ENCODE measurements at regions not wholly inside any gene's neighbourhood (a gene's known extent, or its start where the extent isn't known, plus 50 kb on each side); places are given as distances from the start of the nearest gene placed in this dataset.
"Not testable (repeated sequence)": the region's sequence is repeated elsewhere in the genome, so short reads cannot be mapped to it uniquely, and the experiment has no call there.

- no peak for DNase-seq (ENCODE audit: low read depth, low spot score)
Observed at GRCh38 chr2:184072470-184072869, 525.9 kb upstream of the ZNF804A start.

- DNase-seq (ENCODE audit: low read depth, low spot score), result no peak
Observed at GRCh38 chr2:184078496-184078895, 519.8 kb upstream of the ZNF804A start.

- DNase-seq (ENCODE audit: low read depth, low spot score), result no peak
Observed at GRCh38 chr2:184091456-184091855, 506.9 kb upstream of the ZNF804A start.

GRCh38 chr2:184113696-184114403 is 484.5 kb upstream of the ZNF804A start:
- no peak for DNase-seq (ENCODE audit: low read depth, low spot score)

- DNase-seq (ENCODE audit: low read depth, low spot score), result no peak
Observed at GRCh38 chr2:184114439-184114838, 483.9 kb upstream of the ZNF804A start.

- no peak for DNase-seq (ENCODE audit: low read depth, low spot score)
Observed at GRCh38 chr2:184119989-184120800, 478.1 kb upstream of the ZNF804A start.

GRCh38 chr2:184125867-184126266 is 472.5 kb upstream of the ZNF804A start:
- DNase-seq (ENCODE audit: low read depth, low spot score), result no peak

- no peak for DNase-seq (ENCODE audit: low read depth, low spot score)
Observed at GRCh38 chr2:184129073-184129472, 469.3 kb upstream of the ZNF804A start.

GRCh38 chr2:184137955-184138354 is 460.4 kb upstream of the ZNF804A start:
- DNase-seq (ENCODE audit: low read depth, low spot score), result no peak

- no peak for DNase-seq (ENCODE audit: low read depth, low spot score)
Observed at GRCh38 chr2:184141866-184142265, 456.5 kb upstream of the ZNF804A start.

- DNase-seq (ENCODE audit: low read depth, low spot score), result no peak
Observed at GRCh38 chr2:184154438-184154837, 443.9 kb upstream of the ZNF804A start.

GRCh38 chr2:184155791-184156190 is 442.5 kb upstream of the ZNF804A start:
- no peak for DNase-seq (ENCODE audit: low read depth, low spot score)

- no peak for DNase-seq (ENCODE audit: low read depth, low spot score)
Observed at GRCh38 chr2:184157141-184157540, 441.2 kb upstream of the ZNF804A start.

- no peak for DNase-seq (ENCODE audit: low read depth, low spot score)
Observed at GRCh38 chr2:184162426-184162825, 435.9 kb upstream of the ZNF804A start.

GRCh38 chr2:184168823-184169222 is 429.5 kb upstream of the ZNF804A start:
- not testable (repeated sequence) for DNase-seq (ENCODE audit: low read depth, low spot score)

GRCh38 chr2:184169366-184169765 is 429.0 kb upstream of the ZNF804A start:
- no peak for DNase-seq (ENCODE audit: low read depth, low spot score)

- DNase-seq (ENCODE audit: low read depth, low spot score), result no peak
Observed at GRCh38 chr2:184174493-184175104, 423.7 kb upstream of the ZNF804A start.

GRCh38 chr2:184178229-184178628 is 420.1 kb upstream of the ZNF804A start:
- no peak for DNase-seq (ENCODE audit: low read depth, low spot score)

GRCh38 chr2:184186436-184186835 is 411.9 kb upstream of the ZNF804A start:
- DNase-seq (ENCODE audit: low read depth, low spot score), result no peak

- DNase-seq (ENCODE audit: low read depth, low spot score), result no peak
Observed at GRCh38 chr2:184187421-184187971, 410.8 kb upstream of the ZNF804A start.

- no peak for DNase-seq (ENCODE audit: low read depth, low spot score)
Observed at GRCh38 chr2:184190725-184191124, 407.6 kb upstream of the ZNF804A start.

GRCh38 chr2:184192649-184193048 is 405.7 kb upstream of the ZNF804A start:
- DNase-seq (ENCODE audit: low read depth, low spot score), result no peak
